HK-2 (cell line): ENCODE measurements at regions not wholly inside any gene's neighbourhood (a gene's known extent, or its start where the extent isn't known, plus 50 kb on each side); places are given as distances from the start of the nearest gene placed in this dataset.

Source experiments
- DNase-seq: peaks from one replicate; pipeline ENCODE4 v3.0.0-alpha.2; 2018; ENCODE audit not compliant: unreplicated experiment

DNA sequence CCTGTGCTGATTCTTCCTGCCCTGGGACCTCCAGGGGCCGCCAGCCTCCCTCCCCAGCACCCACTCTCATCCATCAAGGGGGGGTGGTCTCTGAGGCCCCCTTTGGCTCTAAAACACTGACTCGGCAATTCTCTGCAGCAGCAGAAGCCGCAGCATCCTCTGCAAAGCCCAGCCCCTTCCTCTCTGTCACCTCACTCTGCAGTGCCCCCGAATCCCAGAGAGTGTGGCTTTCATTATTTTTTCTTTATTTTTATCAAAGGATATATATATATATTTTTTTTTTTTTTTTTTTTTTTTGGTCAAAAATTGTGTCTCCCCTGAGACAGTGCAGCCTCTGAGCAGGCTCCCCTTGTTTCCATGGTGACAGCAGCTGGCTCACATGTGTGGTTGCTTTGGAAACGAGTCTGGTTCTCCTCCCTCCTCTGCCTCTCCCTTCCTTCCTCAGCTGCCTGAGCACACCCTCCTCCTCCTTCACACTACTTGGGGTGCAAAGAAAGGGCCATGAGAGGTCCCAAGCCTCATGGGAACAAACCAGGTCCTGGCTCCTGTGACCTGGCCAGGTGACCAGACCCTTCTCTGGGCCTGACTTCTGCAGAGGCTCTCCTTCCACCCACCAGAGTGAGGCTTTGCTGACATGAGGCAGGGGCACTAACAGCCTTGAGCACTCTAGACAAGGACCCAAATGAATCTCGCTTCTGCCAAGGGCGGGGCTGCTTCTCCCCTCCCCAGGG, 100.5 kb downstream of the LRRC74A start:
- DNase-seq: no peak

DNA sequence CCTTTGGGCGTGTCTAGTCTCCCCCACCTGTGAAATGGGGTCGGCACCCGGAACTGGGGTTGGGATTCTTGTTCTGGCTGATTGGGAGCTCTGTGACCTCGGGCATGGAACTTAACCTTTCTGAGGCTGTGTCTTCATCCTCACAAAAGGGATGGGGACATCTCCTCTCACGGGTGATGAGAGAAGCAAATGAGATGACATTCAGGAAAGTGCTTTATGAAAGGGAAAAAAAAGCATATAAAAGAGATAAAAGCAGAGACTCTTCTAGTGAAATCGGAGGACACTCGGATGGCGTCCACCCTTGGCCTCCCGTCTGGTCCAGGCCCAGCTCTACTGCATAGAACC, 98.9 kb downstream of the LRRC74A start:
- DNase-seq: no peak

DNA sequence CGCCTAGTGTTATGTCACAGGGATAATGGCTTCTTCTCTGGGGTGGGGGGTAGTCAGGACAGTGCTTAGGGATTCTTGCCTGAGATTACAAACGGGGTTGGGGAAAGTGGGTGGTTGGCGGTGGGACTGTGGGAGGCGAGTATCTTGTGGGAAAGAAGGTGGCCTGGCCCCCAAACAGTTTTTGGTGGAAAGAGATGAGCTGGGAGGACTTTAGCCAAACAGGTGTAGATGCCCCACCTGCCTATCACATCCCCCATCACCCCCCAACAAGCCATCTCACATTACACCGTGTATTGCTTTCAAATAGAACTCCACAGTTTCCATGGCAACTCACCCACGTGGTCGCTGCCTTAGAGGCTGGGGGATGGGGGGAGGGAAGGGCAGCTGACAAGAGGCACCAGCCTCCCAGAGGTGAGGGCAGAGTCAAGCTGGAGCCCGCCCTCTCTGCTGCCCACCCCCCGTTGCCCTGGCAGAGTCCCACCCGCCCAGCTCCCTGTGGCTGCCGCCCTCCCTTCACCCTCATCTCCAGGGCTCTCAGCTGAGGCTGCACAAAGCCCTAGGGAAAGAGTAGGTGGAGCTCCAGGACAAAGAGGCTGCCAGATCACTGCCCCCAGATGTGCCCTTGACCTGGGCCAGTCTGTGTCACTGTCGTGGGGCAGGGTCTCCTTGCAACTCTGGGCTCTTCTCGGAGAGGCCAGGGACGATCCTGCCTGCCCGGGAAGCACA, 98.3 kb downstream of the LRRC74A start:
- no peak for DNase-seq

DNA sequence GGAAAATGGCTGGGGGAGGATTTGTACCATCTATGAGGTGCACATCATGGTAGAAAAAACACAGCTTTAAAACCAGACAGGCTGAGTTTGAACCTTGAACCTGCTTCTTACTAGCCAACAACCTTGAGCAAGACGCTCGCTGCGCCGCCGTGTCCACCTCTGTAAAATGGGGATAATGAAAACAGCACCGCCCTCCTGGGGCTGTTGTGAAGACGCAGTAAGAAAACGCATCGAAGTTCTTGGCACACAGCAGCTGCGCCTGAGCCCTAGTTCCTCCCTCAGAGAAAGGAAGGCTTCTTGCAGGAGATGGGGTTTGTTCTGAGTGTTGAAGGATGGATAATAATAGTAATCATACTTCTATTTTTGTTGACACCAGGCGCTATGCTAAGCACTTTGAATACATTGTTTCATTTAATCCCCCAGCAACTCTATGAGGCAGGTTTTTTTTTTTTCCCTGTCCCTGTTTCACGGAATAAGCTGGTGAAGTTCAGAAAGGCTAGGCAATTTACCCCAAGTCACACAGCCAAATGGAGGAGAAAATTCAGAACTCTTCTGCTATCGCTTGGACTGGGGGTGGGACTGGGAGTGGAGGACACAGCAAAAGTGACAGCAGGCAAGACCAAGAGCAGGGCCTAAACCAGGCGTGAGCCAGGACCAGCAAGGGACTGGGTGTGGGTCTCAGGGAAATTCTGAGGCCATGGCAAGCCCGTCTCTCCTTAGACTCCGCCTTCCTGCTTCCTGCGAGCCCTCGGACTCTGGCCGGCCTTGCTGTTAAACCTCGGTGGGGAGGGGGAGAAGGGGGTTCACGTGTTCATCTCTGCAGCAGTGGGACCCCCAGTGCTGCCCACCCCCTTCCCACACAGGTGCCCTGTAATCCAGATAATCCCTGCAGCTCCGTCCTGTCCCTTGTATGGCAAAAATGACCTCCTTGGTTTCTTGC, 97.5 kb downstream of the LRRC74A start:
- DNase-seq: no peak

DNA sequence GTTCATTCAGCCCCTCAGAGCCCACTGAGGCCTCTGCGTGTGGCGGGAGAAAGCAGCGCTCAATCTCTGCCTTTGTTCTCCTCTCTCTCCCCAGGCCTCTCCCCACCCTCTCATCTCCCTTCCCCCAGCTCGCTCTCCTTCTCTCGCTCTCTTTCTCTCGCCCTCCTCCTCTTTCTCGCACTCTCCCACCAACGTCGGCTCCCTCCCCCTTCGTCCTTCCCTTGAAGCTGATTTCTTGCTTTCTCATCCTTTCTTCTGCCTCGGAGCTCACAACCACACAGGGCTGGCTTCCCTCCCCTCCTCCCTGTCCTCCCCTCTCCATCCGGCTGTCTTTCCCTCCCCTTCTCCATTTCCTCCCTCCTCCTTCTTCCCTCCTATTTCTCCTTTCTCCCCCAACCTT, 96.4 kb downstream of the LRRC74A start:
- no peak for DNase-seq

DNA sequence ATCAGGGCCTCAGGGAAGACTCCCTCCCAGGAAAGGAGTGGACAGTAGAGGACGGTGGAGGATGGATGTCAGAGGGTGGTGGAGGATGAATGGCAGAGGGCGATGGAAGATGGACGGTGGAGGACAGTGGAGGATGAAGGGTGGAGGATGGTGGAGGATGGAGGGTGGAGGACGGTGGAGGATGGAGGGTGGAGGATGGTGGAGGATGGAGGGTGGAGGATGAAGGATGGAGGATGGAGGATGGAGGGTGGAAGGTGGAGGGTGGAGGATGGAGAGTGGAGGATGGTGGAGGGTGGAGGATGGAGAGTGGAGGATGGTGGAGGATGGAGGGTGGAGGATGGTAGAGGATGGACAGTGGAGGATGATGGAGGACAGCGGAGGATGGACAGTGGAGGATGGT, 95.9 kb downstream of the LRRC74A start:
- no peak for DNase-seq

DNA sequence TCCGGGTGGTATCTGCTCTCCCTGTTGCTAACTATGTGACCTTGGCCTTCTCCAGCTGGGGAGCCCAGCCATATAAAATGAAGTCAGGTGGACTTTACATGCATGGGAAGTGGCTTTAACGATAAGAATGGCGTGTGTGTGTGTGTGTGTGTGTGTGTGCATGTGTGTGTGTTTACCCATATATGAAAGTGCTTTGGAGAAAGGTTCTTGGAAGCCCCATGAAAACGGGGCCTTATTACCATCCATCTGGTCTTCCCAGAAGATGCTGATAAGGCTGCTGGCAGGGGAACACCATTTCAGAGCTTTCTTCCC, 94.8 kb downstream of the LRRC74A start:
- DNase-seq: no peak

DNA sequence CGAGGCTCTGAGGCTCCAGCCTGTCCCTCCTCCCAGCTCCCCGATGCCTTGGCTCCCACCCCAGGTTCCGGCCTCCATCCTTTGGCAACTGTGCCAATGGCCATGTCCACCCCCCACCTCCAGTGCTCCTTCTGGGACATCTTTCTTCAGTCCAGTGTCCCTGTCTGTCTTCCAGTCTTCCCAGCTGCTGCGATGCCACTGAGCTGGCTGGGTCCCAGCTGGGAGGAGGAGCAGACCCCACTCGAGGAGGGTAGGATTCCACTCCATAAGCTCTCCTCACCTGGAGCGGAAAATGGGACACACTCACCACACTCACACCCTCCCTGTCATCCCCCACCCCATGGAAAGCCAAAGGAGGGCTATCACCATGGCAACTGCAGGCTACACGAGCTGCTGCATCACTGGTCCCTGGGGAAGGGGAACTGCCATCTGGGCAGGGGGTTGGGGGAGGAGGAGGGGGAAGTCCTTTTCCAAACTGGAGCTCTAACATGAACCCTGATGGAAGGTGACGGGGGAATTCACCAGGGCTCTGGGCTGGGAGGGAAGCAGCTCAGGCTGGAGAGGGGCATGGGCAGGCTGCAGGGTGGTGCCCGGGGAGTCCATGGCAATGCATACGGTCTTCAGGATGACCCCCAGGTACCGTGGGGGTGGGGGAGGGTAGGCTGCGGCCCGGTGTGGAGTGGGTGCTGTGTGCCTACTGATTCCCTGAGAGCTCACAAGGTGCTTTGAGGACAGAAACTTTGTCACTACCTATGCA, 94.3 kb downstream of the LRRC74A start:
- no peak for DNase-seq

DNA sequence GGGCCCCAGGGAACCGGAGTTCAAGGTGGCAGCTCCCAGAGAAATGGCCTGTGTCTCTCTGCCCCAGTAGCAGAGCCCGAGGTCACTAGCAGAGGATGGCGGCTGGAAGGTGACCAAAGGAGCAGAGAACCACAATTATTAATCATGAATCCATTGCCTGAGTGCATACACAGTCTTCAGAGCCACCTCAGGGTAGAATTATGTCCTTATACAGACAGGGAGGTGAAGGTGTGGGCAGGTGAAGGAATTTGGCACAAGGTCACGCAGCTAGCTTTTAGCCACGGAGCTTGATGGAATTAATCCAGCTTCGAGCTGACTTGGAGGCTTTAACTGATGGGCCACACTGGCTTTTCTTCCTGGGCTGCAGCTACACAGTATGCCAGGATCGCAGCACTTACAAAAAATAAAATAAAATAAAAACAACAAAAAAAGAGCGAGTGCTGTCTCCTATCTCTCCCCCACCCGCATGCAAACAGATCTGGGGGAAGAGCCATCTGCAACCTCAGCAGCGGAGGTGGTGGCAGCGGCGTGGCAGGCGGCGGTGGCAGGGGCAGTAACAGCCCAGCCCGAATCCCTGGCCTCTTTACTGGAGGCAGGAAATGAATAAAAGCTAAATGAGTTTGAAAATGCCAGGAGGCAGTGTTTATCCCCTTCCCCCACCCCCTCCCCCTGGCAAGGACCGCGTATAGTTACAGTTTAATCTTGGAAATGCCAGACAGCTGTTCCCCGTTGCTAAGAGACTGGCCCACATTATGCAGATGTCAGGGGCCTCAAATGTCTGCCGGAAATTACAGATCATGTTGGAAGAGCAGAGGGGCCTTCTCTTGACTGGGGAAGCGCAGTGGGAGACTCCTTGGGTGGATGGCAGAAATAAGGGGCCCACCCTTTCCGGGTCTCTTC, 93.5 kb downstream of the LRRC74A start:
- DNase-seq: peak; percentile 75
